Rectal smooth muscle tissue (tissue), 1 donor: ENCODE measurements at regions not wholly inside any gene's neighbourhood (a gene's known extent, or its start where the extent isn't known, plus 50 kb on each side); places are given as distances from the start of the nearest gene placed in this dataset.
A peak's percentile ranks its signal among the peaks of the same experiment; 100 is the strongest.
"Not testable (repeated sequence)": the region's sequence is repeated elsewhere in the genome, so short reads cannot be mapped to it uniquely, and the experiment has no call there.

Source experiments
- H3K27ac ChIP-seq: one replicate; pipeline ENCODE4 v1.7.0; 2013; ENCODE audit warnings: low read depth, low read length, inconsistent platforms
- H3K27me3 ChIP-seq: one replicate; pipeline ENCODE4 v1.7.0; 2013; ENCODE audit warnings: low read length; ENCODE audit not compliant: control insufficient read depth, insufficient read depth
- H3K36me3 ChIP-seq: one replicate; pipeline ENCODE4 v1.7.0; 2013; ENCODE audit warnings: low read length; ENCODE audit not compliant: control insufficient read depth, insufficient read depth
- H3K4me1 ChIP-seq: one replicate; pipeline ENCODE4 v1.7.0; 2013; ENCODE audit warnings: low read length; ENCODE audit not compliant: control insufficient read depth, insufficient read depth
- H3K4me3 ChIP-seq: one replicate; pipeline ENCODE4 v1.7.0; 2013; ENCODE audit warnings: low read length
- H3K9ac ChIP-seq: one replicate; pipeline ENCODE4 v1.7.0; 2013; ENCODE audit warnings: low read length

DNA sequence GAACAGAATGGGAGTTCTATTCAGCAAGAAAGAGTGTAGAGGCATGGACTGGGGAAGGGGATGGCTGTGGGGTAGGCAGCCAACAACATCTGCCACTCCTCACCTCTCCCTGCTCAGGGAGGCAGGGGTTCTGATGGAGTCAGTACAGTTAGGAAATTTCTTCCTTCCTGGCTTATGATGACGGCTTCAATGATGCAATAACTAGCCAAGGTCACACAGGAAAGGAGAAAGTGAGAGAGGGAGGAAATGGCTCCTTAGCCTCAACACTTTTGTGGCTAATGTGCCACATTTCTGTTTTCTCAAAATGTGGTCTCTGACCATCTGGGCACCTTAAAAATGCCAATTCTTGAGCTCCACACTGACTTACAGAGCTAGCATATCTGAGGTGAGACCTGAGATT lies 79.3 kb upstream of the PDZD8 start:
- no peaks in the 10 kb centered on the region for H3K36me3 ChIP-seq
- H3K9ac ChIP-seq = no peak overlapping the region
- H3K27ac ChIP-seq = no peak overlapping the region
- H3K4me1 ChIP-seq = peaks cover 4% of the 10 kb centered on the region
- no peak overlapping the region for H3K4me3 ChIP-seq
- no peaks in the 10 kb centered on the region for H3K27me3 ChIP-seq

- H3K4me1 ChIP-seq, H3K27ac ChIP-seq, H3K36me3 ChIP-seq, H3K4me3 ChIP-seq, H3K9ac ChIP-seq, H3K27me3 ChIP-seq: not testable (repeated sequence)
Measured at GRCh38 chr10:117453484-117453883, 78.2 kb upstream of the PDZD8 start.

GRCh38 chr10:117450940-117451339 lies 75.7 kb upstream of the PDZD8 start:
- H3K9ac ChIP-seq = no peak overlapping the region
- H3K4me1 ChIP-seq = peaks cover 2% of the 10 kb centered on the region
- H3K36me3 ChIP-seq = no peaks in the 10 kb centered on the region
- H3K4me3 ChIP-seq = no peak overlapping the region
- H3K27ac ChIP-seq = no peak overlapping the region
- no peaks in the 10 kb centered on the region for H3K27me3 ChIP-seq

- H3K27me3 ChIP-seq = no peaks in the 10 kb centered on the region
- no peak overlapping the region for H3K9ac ChIP-seq
- H3K4me1 ChIP-seq = peaks cover 2% of the 10 kb centered on the region
- no peak overlapping the region for H3K4me3 ChIP-seq
- no peaks in the 10 kb centered on the region for H3K36me3 ChIP-seq
- H3K27ac ChIP-seq = no peak overlapping the region
Measured at GRCh38 chr10:117449636-117450035, 74.4 kb upstream of the PDZD8 start.

DNA sequence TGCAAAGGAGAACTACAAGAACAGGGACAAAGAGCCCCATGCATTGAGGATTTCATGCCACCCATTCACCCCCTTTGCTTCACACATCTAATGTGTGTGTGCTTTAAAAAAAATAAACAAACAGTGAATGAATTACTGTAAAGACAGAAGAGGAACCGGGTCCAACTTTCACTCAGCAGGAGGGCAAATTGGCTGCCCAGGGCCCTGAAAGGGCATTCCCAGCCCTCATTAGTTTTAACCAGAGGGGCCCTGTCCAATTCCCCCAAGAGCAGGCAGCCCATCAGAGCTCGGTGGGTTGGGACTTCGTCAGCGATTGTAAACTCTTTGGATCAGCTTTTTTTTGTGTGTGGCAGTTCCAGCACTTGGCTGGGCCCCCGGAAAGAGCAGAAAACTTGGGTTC lies 73.6 kb upstream of the PDZD8 start:
- H3K4me1 ChIP-seq = peaks cover 2% of the 10 kb centered on the region
- H3K27me3 ChIP-seq = no peaks in the 10 kb centered on the region
- no peak overlapping the region for H3K9ac ChIP-seq
- no peak overlapping the region for H3K4me3 ChIP-seq
- H3K36me3 ChIP-seq = no peaks in the 10 kb centered on the region
- no peak overlapping the region for H3K27ac ChIP-seq

DNA sequence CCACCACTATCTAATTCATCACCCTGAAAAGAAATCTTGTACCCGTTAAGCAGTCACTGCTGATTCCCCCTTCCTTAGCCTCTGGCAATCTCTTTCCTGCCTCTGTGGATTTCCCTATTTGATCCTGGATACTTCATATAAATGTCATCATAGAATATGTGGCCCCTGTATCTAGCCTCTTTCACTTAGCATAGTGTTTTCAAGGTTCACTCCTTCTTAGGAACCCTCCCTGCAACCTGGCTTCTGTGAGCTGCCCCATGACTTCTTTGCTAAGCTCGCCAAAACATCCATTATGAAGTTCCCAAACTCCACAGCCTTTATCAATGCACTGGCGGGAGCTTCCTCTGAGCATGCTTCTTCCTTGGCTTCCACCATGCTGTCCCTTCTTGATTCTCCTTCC lies 70.8 kb upstream of the PDZD8 start:
- no peak overlapping the region for H3K27ac ChIP-seq
- H3K4me3 ChIP-seq = no peak overlapping the region
- no peak overlapping the region for H3K9ac ChIP-seq
- peaks cover 4% of the 10 kb centered on the region for H3K4me1 ChIP-seq
- H3K36me3 ChIP-seq = no peaks in the 10 kb centered on the region
- no peaks in the 10 kb centered on the region for H3K27me3 ChIP-seq

DNA sequence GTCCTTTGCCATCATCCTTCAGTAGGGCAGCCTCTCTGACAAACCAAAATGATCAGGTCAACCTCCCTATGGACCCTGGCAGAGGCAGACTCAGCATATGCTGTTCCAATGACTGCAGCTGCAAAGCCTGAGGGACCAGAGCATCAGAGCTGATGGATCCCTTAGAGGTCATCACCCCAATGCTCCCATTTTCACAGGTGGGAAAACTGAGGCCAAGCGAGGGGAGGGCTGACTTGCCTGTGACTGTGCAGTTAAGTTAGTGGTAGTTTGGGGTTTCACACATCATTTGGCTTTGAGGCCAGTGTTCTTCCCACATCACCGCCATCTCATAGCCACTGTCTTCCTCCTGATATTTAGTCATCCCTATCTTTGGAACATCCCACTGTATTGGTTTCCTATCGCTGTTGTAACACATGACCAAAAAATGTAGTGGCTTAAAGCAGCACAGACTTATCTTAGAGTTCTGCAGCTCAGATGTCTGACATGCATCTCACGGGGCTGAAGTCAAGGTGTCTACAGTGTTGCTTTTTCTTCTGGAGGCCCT lies 69.3 kb upstream of the PDZD8 start:
- H3K4me1 ChIP-seq = peaks cover 3% of the 10 kb centered on the region
- H3K4me3 ChIP-seq = no peak overlapping the region
- no peaks in the 10 kb centered on the region for H3K27me3 ChIP-seq
- no peak overlapping the region for H3K27ac ChIP-seq
- no peaks in the 10 kb centered on the region for H3K36me3 ChIP-seq
- no peak overlapping the region for H3K9ac ChIP-seq

GRCh38 chr10:117443686-117444041 lies 68.4 kb upstream of the PDZD8 start:
- no peak overlapping the region for H3K4me3 ChIP-seq
- H3K27me3 ChIP-seq = no peaks in the 10 kb centered on the region
- no peak overlapping the region for H3K9ac ChIP-seq
- no peaks in the 10 kb centered on the region for H3K36me3 ChIP-seq
- H3K4me1 ChIP-seq = peaks cover 3% of the 10 kb centered on the region
- no peak overlapping the region for H3K27ac ChIP-seq

- Histone ChIP-seq H3K27me3 (no peaks in the 10 kb centered on the region), H3K36me3 (no peaks in the 10 kb centered on the region), H3K9ac (no peak overlapping the region), H3K4me1 (peaks cover 3% of the 10 kb centered on the region), H3K4me3 (peak overlapping the region; percentile 55), H3K27ac (no peak overlapping the region)
Measured at GRCh38 chr10:117442944-117443685, 67.9 kb upstream of the PDZD8 start.

GRCh38 chr10:117442521-117442920 lies 67.3 kb upstream of the PDZD8 start:
- H3K4me3 ChIP-seq = no peak overlapping the region
- no peak overlapping the region for H3K9ac ChIP-seq
- H3K36me3 ChIP-seq = no peaks in the 10 kb centered on the region
- no peaks in the 10 kb centered on the region for H3K27me3 ChIP-seq
- H3K27ac ChIP-seq = no peak overlapping the region
- peaks cover 3% of the 10 kb centered on the region for H3K4me1 ChIP-seq

GRCh38 chr10:117441812-117442443 lies 66.7 kb upstream of the PDZD8 start:
- Histone ChIP-seq H3K4me3 (no peak overlapping the region), H3K9ac (no peak overlapping the region), H3K27me3 (no peaks in the 10 kb centered on the region), H3K4me1 (peaks cover 3% of the 10 kb centered on the region), H3K27ac (no peak overlapping the region), H3K36me3 (no peaks in the 10 kb centered on the region)

- H3K4me3 ChIP-seq = no peak overlapping the region
- peaks cover 3% of the 10 kb centered on the region for H3K4me1 ChIP-seq
- no peak overlapping the region for H3K27ac ChIP-seq
- H3K9ac ChIP-seq = no peak overlapping the region
- H3K36me3 ChIP-seq = no peaks in the 10 kb centered on the region
- no peaks in the 10 kb centered on the region for H3K27me3 ChIP-seq
Measured at GRCh38 chr10:117441361-117441760, 66.1 kb upstream of the PDZD8 start.
